GF-D8 (cell line): ENCODE measurements at regions not wholly inside any gene's neighbourhood (a gene's known extent, or its start where the extent isn't known, plus 50 kb on each side); places are given as distances from the start of the nearest gene placed in this dataset.
"Not testable (repeated sequence)": the region's sequence is repeated elsewhere in the genome, so short reads cannot be mapped to it uniquely, and the experiment has no call there.

Experiments used
- DNase-seq: peaks from one replicate; lab custom pipeline; 2025; lab: John Stamatoyannopoulos, UW

DNA sequence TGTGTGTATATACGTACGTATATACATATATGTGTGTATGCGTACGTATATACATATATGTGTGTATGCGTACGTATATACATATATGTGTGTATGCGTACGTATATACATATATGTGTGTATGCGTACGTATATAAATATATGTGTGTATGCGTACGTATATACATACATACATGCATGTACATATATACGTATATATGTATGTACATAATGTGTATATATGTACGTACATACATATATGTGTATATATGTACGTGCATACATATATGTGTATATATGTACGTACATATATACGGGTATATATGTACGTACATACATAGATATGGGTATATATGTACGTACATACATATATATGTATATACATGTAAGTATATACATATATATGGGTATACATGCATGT is 332.1 kb downstream of the CRPPA start:
- no peak for DNase-seq

DNA sequence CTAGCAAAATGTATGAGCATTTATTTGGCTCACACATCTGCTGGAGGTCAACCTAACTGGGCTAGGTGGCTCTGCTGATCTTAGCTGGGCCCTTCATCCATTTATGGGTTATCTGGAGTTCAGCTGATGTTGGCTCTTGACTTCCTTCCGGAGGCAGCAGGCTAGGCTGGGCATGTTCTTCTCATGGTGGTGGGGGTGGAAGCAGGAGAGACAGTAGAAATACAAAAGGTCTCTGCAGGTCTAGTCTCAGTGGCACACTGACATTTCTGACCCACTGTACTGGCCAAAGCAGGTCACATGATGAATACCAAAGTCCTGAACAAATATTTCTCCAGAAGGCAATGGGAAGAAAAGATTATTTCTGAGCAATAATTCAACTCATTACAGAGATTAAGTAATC is 334.6 kb downstream of the CRPPA start:
- DNase-seq: no peak

DNA sequence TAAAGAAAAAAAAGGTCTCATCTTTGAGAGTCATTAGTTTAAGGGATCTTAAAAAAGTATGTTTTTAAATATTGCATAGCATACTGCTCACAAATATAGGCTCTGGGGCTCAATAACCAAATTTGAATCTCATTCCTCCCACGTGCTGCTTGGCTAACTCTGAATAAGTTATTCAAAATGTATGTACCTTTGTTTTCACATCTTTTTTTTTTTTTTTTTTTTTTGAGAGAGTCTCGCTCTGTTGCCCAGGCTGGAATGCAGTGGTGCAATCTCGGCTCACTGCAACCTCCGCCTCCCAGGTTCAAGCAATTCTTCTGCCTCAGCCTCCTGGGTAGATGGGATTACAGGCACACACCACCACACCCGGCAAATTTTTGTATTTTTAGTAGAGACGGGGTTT is 335.6 kb downstream of the CRPPA start:
- DNase-seq: not testable (repeated sequence)

DNA sequence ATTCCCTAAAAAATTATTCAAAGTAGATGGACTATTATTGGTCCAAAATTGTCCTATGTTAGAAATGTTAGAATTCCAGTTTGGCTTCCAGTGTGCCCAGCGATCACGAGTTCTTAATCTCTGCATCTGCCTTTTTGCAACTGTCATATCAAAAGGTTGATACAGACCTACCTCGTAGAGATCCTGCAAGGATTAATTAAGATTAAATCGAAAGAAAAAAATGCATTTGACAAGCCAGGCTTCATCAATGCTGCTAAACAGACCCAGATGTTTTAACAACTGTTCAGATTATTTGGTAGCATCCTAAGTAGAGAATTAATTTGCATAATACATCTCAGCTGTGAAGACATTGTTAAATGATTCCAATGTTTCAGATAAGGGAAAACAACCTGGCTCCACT is 336.5 kb downstream of the CRPPA start:
- DNase-seq: no peak

DNA sequence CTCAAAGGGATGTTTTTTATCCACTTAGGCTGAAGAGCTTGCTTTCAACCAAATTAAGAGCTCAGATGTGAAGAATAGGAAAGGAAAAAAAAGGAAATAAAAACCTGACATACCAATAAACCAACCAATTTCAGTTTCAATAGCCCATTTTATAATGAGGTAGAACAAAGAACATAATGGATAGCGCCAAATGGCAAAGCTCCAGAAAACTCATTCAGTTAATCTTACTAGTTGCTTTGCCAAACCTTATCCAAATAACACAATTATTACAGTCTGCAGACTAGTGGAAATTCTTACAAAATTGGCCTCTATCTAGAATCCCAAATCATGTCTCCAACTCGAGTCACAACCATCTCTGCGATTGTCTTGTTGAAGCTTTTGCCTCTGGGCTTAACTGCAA is 337.0 kb downstream of the CRPPA start:
- DNase-seq: no peak

DNA sequence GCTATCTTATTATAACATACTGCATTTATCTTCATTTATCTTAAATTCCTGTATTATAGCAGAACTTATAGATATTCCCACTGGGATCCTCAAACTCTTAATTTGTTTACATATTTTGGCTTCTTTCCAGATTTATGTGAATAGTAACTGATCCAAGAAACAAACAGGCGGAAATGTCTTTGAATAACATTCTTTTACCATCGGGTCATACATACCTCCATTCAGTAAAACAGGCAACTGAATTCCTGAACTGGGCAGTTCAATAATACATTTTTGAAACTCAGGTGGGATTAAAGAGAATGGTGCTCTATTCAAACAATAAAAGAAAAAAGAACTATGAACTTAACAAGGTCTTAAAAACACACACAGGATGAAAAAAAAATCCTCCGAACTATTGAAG is 337.4 kb downstream of the CRPPA start:
- DNase-seq: no peak

DNA sequence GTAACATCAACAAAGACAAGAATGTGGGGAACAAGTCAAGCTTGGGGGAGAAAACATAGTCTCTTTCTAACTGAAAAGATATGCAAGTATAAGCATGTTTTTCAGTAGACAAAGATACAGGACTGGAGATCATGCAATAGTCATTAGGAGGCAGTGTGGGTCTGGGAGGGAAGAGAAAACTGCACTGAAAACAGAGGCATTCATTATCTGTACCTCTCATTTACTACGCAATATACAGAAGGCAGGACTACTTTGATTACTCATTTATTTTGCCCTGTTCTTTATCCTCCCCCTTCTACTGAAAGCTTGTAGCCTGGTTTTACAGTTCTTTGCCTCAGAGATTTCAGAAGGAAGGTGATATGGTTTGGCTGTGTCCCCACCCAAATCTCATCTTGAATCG is 341.2 kb downstream of the CRPPA start:
- DNase-seq: no peak

DNA sequence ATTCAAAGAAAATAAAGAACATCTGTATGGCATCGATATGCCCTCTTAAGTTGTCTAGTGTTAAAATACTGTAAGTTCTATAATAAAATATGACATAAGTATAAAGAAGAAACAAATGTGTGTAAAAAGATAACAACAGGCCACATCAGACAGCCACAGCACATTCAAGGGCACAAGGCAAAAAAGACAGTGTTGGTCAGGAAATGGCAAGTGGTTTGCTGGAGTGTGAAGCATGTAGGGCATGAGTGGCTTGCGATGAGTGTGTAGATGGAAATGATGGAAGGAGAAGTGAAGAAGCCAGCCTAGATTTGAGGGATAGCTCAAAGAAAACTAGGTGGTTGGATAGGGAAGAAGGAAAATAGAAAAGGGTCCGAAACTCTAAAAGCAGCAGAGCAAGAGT is 341.6 kb downstream of the CRPPA start:
- no peak for DNase-seq

DNA sequence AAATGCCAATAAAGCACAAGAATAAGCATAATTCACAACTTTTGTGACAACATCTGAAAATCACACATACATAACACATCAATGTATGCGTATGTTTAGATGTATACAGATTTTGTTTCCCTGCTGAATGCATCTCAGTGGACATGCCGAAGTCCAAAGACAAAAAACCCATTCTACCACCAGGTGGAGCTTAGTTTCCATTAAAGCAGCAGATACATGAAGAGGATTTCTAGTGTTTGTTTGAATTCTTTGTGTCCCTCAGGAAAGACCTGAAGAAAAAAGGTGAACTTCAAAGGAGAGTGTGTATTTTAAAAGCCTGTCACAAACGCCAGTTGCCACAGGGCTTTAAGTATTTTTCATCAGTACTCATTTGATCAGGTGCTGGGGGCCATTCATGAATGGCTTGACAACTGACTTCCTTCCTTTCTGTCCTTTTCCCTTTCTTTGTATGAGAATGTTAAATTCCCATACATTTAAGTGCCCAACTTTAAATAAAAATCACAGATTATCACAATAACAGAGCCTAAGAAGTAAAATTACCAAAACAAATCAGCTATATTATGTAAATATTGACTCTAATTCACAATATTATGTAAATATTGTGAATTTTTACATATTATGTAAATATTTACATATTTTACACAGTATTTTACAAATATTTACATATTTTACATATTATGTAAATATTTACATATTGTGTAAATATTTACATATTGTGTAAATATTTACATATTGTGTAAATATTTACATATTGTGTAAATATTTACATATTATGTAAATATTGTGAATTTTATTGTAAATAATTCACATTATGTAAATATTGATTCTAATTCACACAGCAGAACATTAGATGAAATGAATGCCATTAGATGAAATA is 343.0 kb downstream of the CRPPA start:
- peak; percentile 29 for DNase-seq

DNA sequence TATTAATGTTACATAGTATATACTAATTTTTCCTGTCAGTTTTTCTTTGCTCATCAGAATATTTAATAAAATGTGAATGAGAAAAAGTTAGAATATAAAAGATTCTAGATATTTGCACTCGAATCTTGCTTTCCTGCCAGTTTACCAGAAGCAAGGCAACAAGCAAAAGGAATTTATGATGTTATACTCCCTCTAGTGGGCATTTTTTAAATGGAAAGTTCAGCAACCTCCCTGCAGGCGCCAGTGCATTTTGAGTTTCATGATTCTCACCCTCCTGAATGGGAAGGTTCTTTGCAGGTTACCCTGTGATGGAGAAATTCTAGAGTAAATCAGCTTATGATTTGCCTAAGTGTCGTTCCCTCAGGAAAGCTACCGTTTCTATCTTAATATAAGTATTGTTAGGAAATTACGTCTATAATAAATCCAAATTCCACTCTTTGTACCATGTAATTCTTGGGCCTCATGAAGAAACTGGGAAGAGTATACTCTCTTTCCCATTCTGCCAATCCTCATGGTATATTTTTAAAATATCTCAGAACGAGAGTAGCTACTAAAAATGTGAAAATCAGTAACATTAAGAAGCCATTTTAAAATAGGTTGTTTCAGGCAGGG is 350.0 kb downstream of the CRPPA start:
- peak; percentile 28 for DNase-seq

DNA sequence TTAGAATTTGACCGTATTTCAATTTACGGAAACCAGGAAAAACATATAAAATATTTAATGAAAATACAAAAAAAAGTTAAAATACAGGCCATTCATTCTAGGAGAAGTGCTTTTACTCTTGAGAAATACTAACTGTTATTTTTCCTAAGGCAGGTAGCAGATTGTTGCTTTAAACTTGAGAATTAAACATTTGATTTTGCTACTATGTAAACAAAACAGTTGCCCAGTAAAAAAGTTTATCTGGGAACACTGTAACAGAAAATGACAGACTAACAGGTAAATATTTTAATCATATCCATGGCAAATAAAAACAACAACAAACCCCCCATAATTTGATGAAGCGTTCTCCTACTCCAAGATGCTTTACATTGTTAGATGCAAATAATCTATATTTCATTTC is 350.5 kb downstream of the CRPPA start:
- no peak for DNase-seq

DNA sequence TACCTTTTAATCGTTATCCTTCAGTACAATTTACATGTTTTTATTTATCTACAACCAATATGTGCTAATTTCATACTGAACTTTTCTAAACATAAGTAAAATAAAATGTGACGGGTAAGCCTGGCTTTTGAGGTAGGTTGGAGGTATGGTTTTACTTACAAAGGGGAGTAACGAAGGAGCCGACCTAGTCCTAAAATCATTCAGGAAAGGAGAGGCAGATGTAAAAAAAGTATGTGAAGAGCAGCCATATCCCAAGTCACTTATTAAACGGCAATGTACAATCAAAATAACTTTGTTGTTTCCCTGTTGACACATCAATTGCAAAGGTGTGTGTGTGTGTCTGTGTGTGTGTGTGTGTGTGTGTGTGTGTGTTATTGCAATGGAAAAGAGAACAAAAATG is 351.3 kb downstream of the CRPPA start:
- no peak for DNase-seq

DNA sequence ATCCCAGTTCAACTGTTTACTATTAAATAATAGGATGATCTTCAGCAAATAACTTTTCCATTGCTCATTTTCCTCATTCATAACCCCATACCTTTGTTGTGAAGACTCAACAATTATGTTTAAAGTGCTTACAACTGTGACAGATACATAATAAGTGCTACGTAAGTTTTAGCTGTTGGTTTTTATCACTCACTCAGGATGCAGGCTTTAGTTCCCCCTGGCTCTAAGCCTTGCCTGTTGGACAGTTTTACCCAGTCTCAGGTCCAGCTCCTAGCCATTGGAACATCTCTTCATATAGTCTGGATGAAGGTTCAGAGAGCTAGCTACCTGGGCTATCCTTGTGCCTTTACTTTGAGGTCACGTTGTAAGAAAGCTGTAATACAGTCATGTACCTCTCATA is 353.2 kb downstream of the CRPPA start:
- no peak for DNase-seq

DNA sequence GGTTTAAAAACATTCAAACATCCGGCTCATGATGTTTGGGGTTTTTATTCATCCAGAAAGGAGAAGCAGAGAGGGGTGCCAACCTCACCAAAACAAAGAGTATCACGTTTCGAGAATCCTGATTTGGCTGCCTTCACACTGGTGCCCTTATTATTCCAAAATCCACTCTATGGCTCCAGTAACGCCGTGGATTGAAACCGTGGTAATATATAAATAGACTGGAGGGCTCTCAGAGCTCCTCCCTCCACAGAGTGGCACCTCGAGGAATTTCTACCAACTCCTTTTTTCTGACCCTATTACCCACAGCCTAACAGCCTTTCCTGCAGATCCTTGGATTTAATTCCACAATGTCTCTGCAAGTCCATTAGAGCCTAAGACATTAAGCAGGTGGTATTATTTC is 353.6 kb downstream of the CRPPA start:
- DNase-seq: no peak

DNA sequence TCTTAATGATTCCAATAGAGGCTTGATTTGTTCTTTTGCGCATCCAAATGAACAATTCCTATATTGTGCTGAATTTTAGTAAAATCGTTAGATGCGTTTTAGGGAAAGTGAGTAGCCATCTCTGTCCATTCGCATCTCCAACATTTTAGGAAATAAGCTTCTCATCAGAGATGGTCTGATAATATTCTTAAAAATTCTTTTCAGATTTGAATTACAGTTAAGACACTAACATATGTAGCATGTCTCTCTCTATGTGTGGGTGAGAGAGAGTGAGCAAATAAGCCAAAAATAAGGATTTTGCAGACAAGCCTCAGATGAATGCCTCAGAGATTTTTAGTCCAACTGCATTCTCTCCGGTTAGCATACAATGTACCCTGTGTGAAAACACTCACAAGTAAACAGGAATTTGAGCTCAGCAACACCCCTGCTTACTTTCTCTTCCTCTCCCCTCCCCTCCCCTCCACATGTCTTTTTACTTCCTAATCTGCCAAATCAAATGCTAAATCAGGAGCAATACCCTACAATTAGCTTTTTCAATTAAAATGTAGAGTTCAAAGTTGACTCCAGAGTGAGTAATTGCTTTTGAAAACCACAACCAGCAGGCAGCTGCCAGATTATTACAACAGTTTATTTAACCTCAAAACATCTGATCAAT is 354.4 kb downstream of the CRPPA start:
- DNase-seq: no peak

DNA sequence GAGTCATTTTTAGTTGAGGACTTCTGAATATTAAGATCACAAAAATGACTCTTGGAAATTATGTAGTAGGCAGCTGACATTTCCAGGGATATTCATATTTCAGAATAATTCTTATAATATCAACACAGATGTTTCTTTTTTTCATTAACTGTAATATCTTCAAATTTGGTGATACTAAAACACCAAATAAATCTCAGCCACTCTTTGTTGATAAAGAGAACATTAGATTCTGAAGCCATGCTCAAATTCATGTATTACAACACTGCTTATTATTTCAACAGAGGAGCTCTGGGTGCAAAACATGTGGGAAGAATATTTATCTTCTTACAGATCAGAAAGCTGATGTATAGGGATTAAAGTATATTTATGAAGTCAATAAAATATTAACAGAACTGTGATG is 355.4 kb downstream of the CRPPA start:
- no peak for DNase-seq

DNA sequence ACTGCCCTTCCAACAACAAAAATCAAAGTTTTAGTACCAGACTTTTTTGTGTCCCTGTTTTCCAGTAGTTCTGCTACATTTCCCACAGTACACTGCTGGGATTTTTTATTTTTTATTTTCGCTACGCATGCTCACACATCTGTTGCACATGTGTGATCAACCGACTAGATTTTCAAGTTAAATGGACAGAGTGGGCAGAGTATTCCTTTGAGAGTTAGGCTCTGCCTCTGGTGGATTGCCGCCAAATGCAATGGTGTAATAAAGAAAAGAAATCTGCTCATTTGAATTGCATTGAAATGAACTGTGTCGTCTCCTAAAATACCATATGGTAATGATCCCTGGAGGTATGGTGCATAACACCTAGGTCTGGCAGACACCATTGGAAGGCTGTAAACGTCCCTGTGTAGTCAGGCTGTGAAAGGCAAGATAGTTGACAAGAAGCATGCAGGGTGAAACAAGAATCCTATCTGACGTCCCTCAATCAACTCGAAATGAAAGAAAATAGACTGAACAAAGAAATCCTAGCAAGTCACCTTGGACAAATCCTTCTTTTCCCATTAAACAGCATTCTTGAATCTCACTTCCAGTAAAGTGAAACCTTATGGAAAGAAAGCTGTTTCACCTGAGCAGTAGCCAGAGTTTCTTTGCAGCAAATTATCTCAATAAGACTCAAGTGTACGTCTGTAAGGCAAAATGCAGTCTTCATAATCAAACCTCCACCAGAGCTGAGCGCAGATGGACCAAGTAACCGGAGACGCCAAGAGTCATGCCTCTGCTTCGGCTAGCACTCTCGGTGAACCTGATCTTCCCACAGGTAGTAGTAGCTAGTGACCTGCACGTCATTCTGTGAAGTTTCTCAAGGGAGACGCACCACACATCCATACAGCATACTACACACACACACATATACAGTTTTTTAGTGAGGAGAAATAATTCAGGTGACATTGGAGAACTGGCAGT is 357.3 kb downstream of the CRPPA start:
- DNase-seq: no peak

DNA sequence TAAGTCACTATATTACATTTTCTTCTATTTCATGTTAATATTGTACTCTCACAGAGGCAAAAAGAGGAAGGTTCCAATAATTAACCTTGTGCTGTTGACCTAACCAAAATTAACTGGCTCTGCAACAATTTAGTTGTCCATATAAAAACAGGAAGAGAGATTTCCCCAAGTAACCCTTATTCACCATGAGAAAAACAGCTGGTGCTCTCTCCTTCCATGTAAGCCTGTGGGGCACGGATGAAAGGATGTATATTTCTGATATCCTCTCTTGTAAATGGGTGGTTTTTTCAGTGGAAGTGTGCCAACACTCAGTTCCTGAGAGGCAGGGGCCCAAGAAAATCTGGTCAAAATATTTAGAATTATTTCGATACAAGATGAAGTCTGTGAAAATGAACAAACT is 358.1 kb downstream of the CRPPA start:
- DNase-seq: no peak

DNA sequence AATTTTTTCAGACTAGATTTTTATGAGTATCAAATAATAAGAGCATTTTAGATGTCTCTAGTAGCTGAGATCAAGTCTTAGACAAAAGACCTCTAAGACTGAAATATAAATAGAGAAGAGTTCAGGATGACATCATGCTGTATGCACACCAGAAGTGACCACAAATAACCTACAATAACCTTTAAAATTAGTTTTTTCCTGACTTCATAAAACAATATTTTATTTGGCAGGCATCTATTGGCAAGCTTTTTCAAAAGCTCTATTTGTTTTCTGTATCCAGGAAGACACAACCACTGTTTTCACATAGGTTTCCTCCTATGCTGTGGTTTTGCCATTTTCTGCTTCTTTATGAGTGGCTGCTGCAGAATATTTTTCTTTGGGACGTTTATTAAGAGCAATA is 359.1 kb downstream of the CRPPA start:
- DNase-seq: no peak

DNA sequence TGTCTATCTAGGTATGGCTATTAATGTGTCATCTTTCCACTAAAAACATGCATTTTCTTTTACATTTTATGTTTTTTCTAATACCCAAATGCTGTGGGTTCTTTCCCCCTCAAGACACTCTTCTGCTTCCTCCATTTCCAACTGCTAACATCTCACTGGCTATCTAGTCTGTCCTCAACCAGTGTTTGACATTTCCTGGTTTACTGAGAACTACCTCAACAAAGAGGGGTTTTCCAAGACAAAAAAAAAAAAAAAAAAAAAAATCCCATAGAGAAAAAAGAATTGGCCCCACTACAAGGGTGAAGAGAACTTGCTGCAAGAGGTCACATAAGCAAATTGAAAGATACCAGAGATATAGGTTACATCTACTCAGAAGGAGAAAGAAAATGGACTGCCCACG is 359.7 kb downstream of the CRPPA start:
- DNase-seq: no peak

DNA sequence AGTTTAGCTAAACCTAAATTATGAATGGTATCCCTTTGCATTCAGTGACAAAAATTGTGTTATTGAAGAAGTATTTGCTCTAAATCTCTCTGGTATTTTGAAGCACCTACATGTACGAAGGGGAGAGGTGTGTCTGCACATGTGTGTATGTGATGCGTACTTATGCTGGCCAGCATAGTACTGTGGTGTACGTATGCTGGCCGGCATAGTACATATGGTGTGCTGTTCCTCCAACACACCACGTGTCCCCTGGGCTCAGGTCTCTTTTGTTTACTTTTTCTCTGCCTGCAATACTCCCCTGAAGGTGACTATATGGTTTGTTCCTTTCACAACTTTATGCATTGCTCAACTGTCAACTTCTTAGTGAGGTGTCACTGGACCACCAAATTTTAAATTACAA is 360.3 kb downstream of the CRPPA start:
- no peak for DNase-seq

DNA sequence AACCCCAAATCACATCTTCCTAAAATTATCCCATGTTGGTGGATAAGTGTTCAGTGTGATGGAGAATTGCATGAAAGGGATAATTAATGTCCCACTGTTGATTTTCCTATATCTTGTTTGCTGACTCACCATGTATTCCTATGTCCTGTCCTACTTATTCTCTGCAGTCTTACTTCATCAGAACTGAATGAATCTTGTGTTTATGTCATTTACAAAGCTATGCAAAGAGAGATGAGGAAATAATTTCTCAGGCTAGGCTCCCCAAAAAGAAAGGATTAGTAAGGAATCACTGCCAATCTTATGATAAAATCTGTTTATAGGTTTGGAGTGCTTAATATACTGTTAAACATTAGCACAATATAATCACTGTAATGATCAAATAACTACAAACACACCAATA is 360.8 kb downstream of the CRPPA start:
- DNase-seq: no peak
